ENCODE measurements at regions not wholly inside any gene's neighbourhood (a gene's known extent, or its start where the extent isn't known, plus 50 kb on each side); places are given as distances from the start of the nearest gene placed in this dataset.
"Not testable (repeated sequence)": the region's sequence is repeated elsewhere in the genome, so short reads cannot be mapped to it uniquely, and the experiment has no call there.

GRCh38 chr1:245102149-245102548, 52.6 kb upstream of the KIF26B start:
- not testable (repeated sequence) for DNase-seq

GRCh38 chr1:245099401-245099800, 55.4 kb upstream of the KIF26B start:
- DNase-seq: no peak

- DNase-seq: no peak
These were observed 55.9 kb upstream of the KIF26B start for GRCh38 chr1:245098924-245099323.

- DNase-seq: no peak
These were observed 58.3 kb upstream of the KIF26B start for GRCh38 chr1:245096311-245097066.

- no peak for DNase-seq
These were observed 58.9 kb upstream of the KIF26B start for GRCh38 chr1:245095903-245096302.

GRCh38 chr1:245094954-245095353, 59.8 kb upstream of the KIF26B start:
- DNase-seq: no peak

GRCh38 chr1:245094092-245094491, 60.7 kb upstream of the KIF26B start:
- no peak for DNase-seq

GRCh38 chr1:245092638-245092976, 62.2 kb upstream of the KIF26B start:
- DNase-seq: no peak

GRCh38 chr1:245091818-245092637, 62.8 kb upstream of the KIF26B start:
- DNase-seq: peak; percentile 22

- no peak for DNase-seq
These were observed 63.6 kb upstream of the KIF26B start for GRCh38 chr1:245091171-245091621.

- DNase-seq: no peak
These were observed 64.2 kb upstream of the KIF26B start for GRCh38 chr1:245090491-245091090.

- DNase-seq: no peak
These were observed 67.1 kb upstream of the KIF26B start for GRCh38 chr1:245087723-245088122.

- no peak for DNase-seq
These were observed 68.3 kb upstream of the KIF26B start for GRCh38 chr1:245086389-245086969.

GRCh38 chr1:245085508-245086095, 69.2 kb upstream of the KIF26B start:
- no peak for DNase-seq

- DNase-seq: no peak
These were observed 70.2 kb upstream of the KIF26B start for GRCh38 chr1:245084551-245084950.

GRCh38 chr1:245079021-245079609, 75.7 kb upstream of the KIF26B start:
- peak; percentile 5 for DNase-seq

- no peak for DNase-seq
These were observed 79.9 kb upstream of the KIF26B start for GRCh38 chr1:245074898-245075297.

GRCh38 chr1:245074232-245074747, 80.5 kb upstream of the KIF26B start:
- no peak for DNase-seq

- DNase-seq: no peak
These were observed 83.8 kb upstream of the KIF26B start for GRCh38 chr1:245070836-245071615.

GRCh38 chr1:245067257-245067656, 87.5 kb upstream of the KIF26B start:
- DNase-seq: no peak

- no peak for DNase-seq
These were observed 92.0 kb upstream of the KIF26B start for GRCh38 chr1:245062741-245063305.

All from NCI-H2029 treated with DMSO at 0.1 percent for 48 hours (cell line).